HEK293T (cell line): ENCODE measurements at regions not wholly inside any gene's neighbourhood (a gene's known extent, or its start where the extent isn't known, plus 50 kb on each side); places are given as distances from the start of the nearest gene placed in this dataset.

Source experiments
- ARNT ChIP-seq: fragments of 450-650 bp; IDR thresholded peaks from 2 replicates; pipeline ENCODE4 v1.6.1; 2017; ENCODE audit warnings: mild to moderate bottlenecking
- BHLHE40 ChIP-seq: fragments of 450-650 bp; IDR thresholded peaks from 2 replicates; pipeline ENCODE4 v1.6.1; 2016; ENCODE audit warnings: mild to moderate bottlenecking, moderate library complexity, borderline replicate concordance
- ELF4 ChIP-seq: fragments of 450-650 bp; IDR thresholded peaks from 2 replicates; pipeline ENCODE4 v1.6.1; 2017; ENCODE audit warnings: antibody characterized with exemption
- FOXA1 ChIP-seq: fragments of 450-650 bp; IDR thresholded peaks from 2 replicates; pipeline ENCODE4 v1.6.1; 2016; ENCODE audit warnings: mild to moderate bottlenecking
- FOXK2 ChIP-seq: fragments of 450-650 bp; IDR thresholded peaks from 2 replicates; pipeline ENCODE4 v1.6.1; 2016; ENCODE audit warnings: mild to moderate bottlenecking
- FOXM1 ChIP-seq: fragments of 450-650 bp; IDR thresholded peaks from 2 replicates; pipeline ENCODE4 v1.6.1; 2017; ENCODE audit warnings: mild to moderate bottlenecking, borderline replicate concordance
- HDGF ChIP-seq: fragments of 450-650 bp; IDR thresholded peaks from 2 replicates; pipeline ENCODE4 v1.6.1; 2017; ENCODE audit warnings: antibody characterized with exemption, borderline replicate concordance
- LEF1 ChIP-seq: fragments of 450-650 bp; IDR thresholded peaks from 2 replicates; pipeline ENCODE4 v1.6.1; 2017; ENCODE audit warnings: mild to moderate bottlenecking, borderline replicate concordance
- NFRKB ChIP-seq: fragments of 450-650 bp; IDR thresholded peaks from 2 replicates; pipeline ENCODE4 v1.6.1; 2016; ENCODE audit warnings: mild to moderate bottlenecking, moderate library complexity
- SP1 ChIP-seq: fragments of 450-650 bp; IDR thresholded peaks from 2 replicates; pipeline ENCODE4 v1.6.1; 2017
- SUZ12 ChIP-seq: fragments of 450-650 bp; IDR thresholded peaks from 2 replicates; pipeline ENCODE4 v1.6.1; 2016; ENCODE audit warnings: mild to moderate bottlenecking
- TARDBP ChIP-seq: fragments of 450-650 bp; IDR thresholded peaks from 2 replicates; pipeline ENCODE4 v1.6.1; 2016
- ZNF384 ChIP-seq: fragments of 450-650 bp; IDR thresholded peaks from 2 replicates; pipeline ENCODE4 v1.6.1; 2016
- TF ChIP-seq, protein P1 (sequence below): fragments of 450-650 bp; IDR thresholded peaks from 2 replicates; pipeline ENCODE4 v1.6.1; 2016

GRCh38 chr18:28863396-28863795, 686.5 kb upstream of the CDH2 start:
- TF ChIP-seq NFRKB: no peak
- no peak for TF ChIP-seq LEF1
- no peak for TF ChIP-seq FOXM1
- no peak for TF ChIP-seq SUZ12
- TF ChIP-seq BHLHE40: no peak
- TF ChIP-seq HDGF: no peak
- TF ChIP-seq, protein P1, sequence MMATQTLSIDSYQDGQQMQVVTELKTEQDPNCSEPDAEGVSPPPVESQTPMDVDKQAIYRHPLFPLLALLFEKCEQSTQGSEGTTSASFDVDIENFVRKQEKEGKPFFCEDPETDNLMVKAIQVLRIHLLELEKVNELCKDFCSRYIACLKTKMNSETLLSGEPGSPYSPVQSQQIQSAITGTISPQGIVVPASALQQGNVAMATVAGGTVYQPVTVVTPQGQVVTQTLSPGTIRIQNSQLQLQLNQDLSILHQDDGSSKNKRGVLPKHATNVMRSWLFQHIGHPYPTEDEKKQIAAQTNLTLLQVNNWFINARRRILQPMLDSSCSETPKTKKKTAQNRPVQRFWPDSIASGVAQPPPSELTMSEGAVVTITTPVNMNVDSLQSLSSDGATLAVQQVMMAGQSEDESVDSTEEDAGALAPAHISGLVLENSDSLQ: no peak
- TF ChIP-seq ZNF384: no peak
- TF ChIP-seq SP1: no peak
- no peak for TF ChIP-seq FOXA1
- no peak for TF ChIP-seq FOXK2
- TF ChIP-seq ELF4: no peak
- TF ChIP-seq ARNT: no peak
- no peak for TF ChIP-seq TARDBP
